ENCODE measurements at regions not wholly inside any gene's neighbourhood (a gene's known extent, or its start where the extent isn't known, plus 50 kb on each side); places are given as distances from the start of the nearest gene placed in this dataset.

DNA sequence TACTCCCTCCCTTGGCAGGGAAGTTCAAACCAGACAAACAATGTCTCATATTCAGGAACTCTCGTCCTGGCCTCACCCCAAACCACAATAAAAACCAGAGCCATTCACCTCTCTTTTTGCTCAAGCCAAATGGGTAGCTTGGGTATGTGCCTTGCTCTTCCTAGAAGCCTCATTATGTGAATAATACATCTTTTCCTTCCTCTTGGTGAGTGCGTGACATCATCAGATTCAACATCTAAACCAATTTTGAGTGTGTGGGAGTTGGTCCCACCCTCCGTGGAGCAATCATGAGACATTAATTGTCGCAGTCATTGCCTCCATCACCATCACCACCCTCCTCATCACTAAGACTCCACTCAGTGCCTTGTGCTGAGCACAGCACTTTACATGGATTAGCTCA lies 482.9 kb downstream of the PTPRU start:
- no peaks in the 10 kb centered on the region for H3K4me1 ChIP-seq
- no peaks in the 10 kb centered on the region for H3K36me3 ChIP-seq
- H3K9me3 ChIP-seq = no peaks in the 10 kb centered on the region
- H3K4me3 ChIP-seq = no peak overlapping the region
- TF ChIP-seq CTCF (IDR thresholded peaks at IDR 0.05 in 4 of 5, conservative IDR thresholded peaks at IDR 0.05 in 1 of 5) (no peak), POLR2A (IDR thresholded peaks at IDR 0.05) (no peak)
- ATAC-seq (no peak), DNase-seq (no peak)
- no peak overlapping the region for H3K27ac ChIP-seq
- in situ Hi-C loops (cut with MboI; ENCODE audit: low sequenced_read_pairs in 4 of 4) = no loop called here
- intact Hi-C loops (cut with DNase I; ENCODE audit: low total_unique reads) = no loop called here
- no peaks in the 10 kb centered on the region for H3K27me3 ChIP-seq

GRCh38 chr1:29718791-29719190 lies 482.5 kb downstream of the PTPRU start:
- no peaks in the 10 kb centered on the region for H3K9me3 ChIP-seq
- intact Hi-C loops (cut with DNase I; ENCODE audit: low total_unique reads) = no loop called here
- TF ChIP-seq CTCF (IDR thresholded peaks at IDR 0.05 in 4 of 5, conservative IDR thresholded peaks at IDR 0.05 in 1 of 5) (no peak), POLR2A (IDR thresholded peaks at IDR 0.05) (no peak)
- H3K4me3 ChIP-seq = no peak overlapping the region
- no peaks in the 10 kb centered on the region for H3K36me3 ChIP-seq
- no peak overlapping the region for H3K27ac ChIP-seq
- H3K27me3 ChIP-seq = no peaks in the 10 kb centered on the region
- no peak for DNase-seq
- no peaks in the 10 kb centered on the region for H3K4me1 ChIP-seq
- in situ Hi-C loops (cut with MboI; ENCODE audit: low sequenced_read_pairs in 4 of 4) = no loop called here
- ATAC-seq = no peak

GRCh38 chr1:29716306-29716705 lies 480.0 kb downstream of the PTPRU start:
- in situ Hi-C loops (cut with MboI; ENCODE audit: low sequenced_read_pairs in 4 of 4) (no loop called here), intact Hi-C loops (cut with DNase I; ENCODE audit: low total_unique reads) (no loop called here)
- Histone ChIP-seq H3K27me3 (no peaks in the 10 kb centered on the region), H3K9me3 (no peaks in the 10 kb centered on the region), H3K4me3 (no peak overlapping the region), H3K4me1 (no peaks in the 10 kb centered on the region), H3K27ac (no peak overlapping the region), H3K36me3 (no peaks in the 10 kb centered on the region)
- no peak for TF ChIP-seq CTCF (IDR thresholded peaks at IDR 0.05 in 4 of 5, conservative IDR thresholded peaks at IDR 0.05 in 1 of 5)
- DNase-seq (no peak), ATAC-seq (no peak)

DNA sequence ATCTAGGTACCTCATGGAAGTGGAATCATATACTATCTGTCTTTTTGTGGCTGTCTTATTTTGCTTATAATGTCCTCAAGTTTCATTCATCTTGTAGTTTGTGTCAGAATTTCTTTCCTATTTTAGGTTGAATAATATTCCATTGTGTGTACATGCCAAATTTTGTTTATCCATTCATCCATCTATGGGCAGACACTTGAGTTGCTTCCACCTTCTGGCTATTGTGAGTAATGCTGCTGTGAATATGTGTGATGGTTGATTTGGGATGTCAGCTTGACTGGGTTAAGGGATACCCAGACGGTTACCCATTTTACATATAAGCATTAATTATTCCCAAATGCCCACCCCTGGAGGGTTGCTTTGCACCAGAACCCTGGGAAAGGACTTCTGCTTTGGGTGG lies 477.5 kb downstream of the PTPRU start:
- in situ Hi-C loops (cut with MboI; ENCODE audit: low sequenced_read_pairs in 4 of 4) (no loop called here), intact Hi-C loops (cut with DNase I; ENCODE audit: low total_unique reads) (no loop called here)
- no peak overlapping the region for H3K27ac ChIP-seq
- H3K36me3 ChIP-seq = no peaks in the 10 kb centered on the region
- H3K9me3 ChIP-seq = no peaks in the 10 kb centered on the region
- ATAC-seq = no peak
- H3K4me1 ChIP-seq = no peaks in the 10 kb centered on the region
- no peak for DNase-seq
- H3K27me3 ChIP-seq = no peaks in the 10 kb centered on the region
- TF ChIP-seq CTCF (IDR thresholded peaks at IDR 0.05 in 4 of 5, conservative IDR thresholded peaks at IDR 0.05 in 1 of 5) (no peak), POLR2A (IDR thresholded peaks at IDR 0.05) (no peak)
- H3K4me3 ChIP-seq = no peak overlapping the region

GRCh38 chr1:29712801-29713200 lies 476.5 kb downstream of the PTPRU start:
- Histone ChIP-seq H3K27me3 (no peaks in the 10 kb centered on the region), H3K4me3 (no peak overlapping the region), H3K9me3 (no peaks in the 10 kb centered on the region), H3K36me3 (no peaks in the 10 kb centered on the region), H3K27ac (no peak overlapping the region), H3K4me1 (no peaks in the 10 kb centered on the region)
- in situ Hi-C loops (cut with MboI; ENCODE audit: low sequenced_read_pairs in 4 of 4) = no loop called here
- intact Hi-C loops (cut with DNase I; ENCODE audit: low total_unique reads) = no loop called here
- TF ChIP-seq CTCF (IDR thresholded peaks at IDR 0.05 in 4 of 5, conservative IDR thresholded peaks at IDR 0.05 in 1 of 5) (no peak), POLR2A (IDR thresholded peaks at IDR 0.05) (no peak)
- ATAC-seq (no peak), DNase-seq (no peak)

All from gastrocnemius medialis (tissue), 4 donors.